SK-N-SH (cell line): ENCODE measurements at regions not wholly inside any gene's neighbourhood (a gene's known extent, or its start where the extent isn't known, plus 50 kb on each side); places are given as distances from the start of the nearest gene placed in this dataset.
A peak's percentile ranks its signal among the peaks of the same experiment; 100 is the strongest.

ENCODE experiments used
- CTCF ChIP-seq: fragments of 200-600 bp; sonication (generic); IDR thresholded peaks from 2 replicates; pipeline ENCODE4 v1.6.1; 2017; ENCODE audit warnings: antibody characterized with exemption, mild to moderate bottlenecking, moderate library complexity
- MEF2A ChIP-seq: IDR thresholded peaks from 2 replicates; pipeline ENCODE4 v1.4.0; 2012; ENCODE audit warnings: low read depth, borderline replicate concordance
- TEAD4 ChIP-seq: IDR thresholded peaks from 2 replicates; pipeline ENCODE4 v1.4.0; 2012; ENCODE audit warnings: mild to moderate bottlenecking, borderline replicate concordance; ENCODE audit not compliant: insufficient read depth
- USF1 ChIP-seq: IDR thresholded peaks from 2 replicates; pipeline ENCODE4 v1.4.0; 2012; ENCODE audit warnings: low read depth, borderline replicate concordance

GRCh38 chr22:47452184-47452583 is 689.7 kb downstream of the TBC1D22A start:
- TF ChIP-seq MEF2A (no peak), TEAD4 (no peak), CTCF (peak; percentile 36), USF1 (no peak)
